ENCODE measurements at regions not wholly inside any gene's neighbourhood (a gene's known extent, or its start where the extent isn't known, plus 50 kb on each side); places are given as distances from the start of the nearest gene placed in this dataset.

DNA sequence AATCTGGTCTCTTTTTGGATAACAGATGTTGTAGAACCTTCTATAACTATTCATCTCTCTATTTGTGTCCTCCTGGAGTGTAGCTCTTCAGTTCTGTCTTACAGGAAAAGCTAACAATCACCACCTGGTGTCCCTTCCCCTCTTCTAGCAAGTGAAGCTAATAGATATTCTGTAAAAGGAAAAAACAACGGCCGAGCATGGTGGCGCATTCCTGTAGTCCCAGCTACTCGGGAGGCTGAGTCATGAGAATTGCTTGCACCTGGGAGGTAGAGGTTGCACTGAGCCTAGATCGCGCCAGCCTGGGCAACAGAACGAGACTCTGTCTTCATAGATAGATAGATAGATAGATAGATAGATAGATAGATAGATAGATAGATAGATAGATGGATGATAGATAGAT, 779.4 kb downstream of the TUSC7 start:
- H3K36me3 ChIP-seq (ENCODE audit: insufficient read depth, low read length): no peaks in the 10 kb centered on the region
- no peak overlapping the region for H3K4me3 ChIP-seq (ENCODE audit: low read length)
- TF ChIP-seq, protein P1, sequence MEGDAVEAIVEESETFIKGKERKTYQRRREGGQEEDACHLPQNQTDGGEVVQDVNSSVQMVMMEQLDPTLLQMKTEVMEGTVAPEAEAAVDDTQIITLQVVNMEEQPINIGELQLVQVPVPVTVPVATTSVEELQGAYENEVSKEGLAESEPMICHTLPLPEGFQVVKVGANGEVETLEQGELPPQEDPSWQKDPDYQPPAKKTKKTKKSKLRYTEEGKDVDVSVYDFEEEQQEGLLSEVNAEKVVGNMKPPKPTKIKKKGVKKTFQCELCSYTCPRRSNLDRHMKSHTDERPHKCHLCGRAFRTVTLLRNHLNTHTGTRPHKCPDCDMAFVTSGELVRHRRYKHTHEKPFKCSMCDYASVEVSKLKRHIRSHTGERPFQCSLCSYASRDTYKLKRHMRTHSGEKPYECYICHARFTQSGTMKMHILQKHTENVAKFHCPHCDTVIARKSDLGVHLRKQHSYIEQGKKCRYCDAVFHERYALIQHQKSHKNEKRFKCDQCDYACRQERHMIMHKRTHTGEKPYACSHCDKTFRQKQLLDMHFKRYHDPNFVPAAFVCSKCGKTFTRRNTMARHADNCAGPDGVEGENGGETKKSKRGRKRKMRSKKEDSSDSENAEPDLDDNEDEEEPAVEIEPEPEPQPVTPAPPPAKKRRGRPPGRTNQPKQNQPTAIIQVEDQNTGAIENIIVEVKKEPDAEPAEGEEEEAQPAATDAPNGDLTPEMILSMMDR (IDR thresholded peaks at IDR 0.05): no peak
- ChIA-PET POLR2A (no interaction called here), CTCF (no interaction called here)
- H3K27ac ChIP-seq (ENCODE audit: low read depth in 1 of 2, low read length in 2 of 2): no peak overlapping the region
- no peak for ATAC-seq (ENCODE audit: poor library complexity)
- H3K4me1 Mint-ChIP-seq (ENCODE audit: low read depth): no peaks in the 10 kb centered on the region
- no peak for DNase-seq
- H3K9me3 ChIP-seq (ENCODE audit: control insufficient read depth in 1 of 2, insufficient read depth in 1 of 2, low read length in 2 of 2): peaks cover 0 to 4% of the 10 kb centered on the region in 2 experiments
- no peaks in the 10 kb centered on the region for H3K27me3 ChIP-seq (ENCODE audit: control insufficient read depth in 1 of 2, insufficient read depth in 2 of 2, low read length in 2 of 2)
- intact Hi-C loops (cut with DNase I, micrococcal nuclease): no loop called here
- no peak overlapping the region for H3K27ac Mint-ChIP-seq
- H3K27me3 Mint-ChIP-seq: no peaks in the 10 kb centered on the region
- no peaks in the 10 kb centered on the region for H3K4me1 ChIP-seq (ENCODE audit: insufficient read depth, low read length)
- H3K4me3 Mint-ChIP-seq: no peak overlapping the region
- H3K9me3 Mint-ChIP-seq: no peaks in the 10 kb centered on the region
- H3K36me3 Mint-ChIP-seq (ENCODE audit: low read depth): no peaks in the 10 kb centered on the region

DNA sequence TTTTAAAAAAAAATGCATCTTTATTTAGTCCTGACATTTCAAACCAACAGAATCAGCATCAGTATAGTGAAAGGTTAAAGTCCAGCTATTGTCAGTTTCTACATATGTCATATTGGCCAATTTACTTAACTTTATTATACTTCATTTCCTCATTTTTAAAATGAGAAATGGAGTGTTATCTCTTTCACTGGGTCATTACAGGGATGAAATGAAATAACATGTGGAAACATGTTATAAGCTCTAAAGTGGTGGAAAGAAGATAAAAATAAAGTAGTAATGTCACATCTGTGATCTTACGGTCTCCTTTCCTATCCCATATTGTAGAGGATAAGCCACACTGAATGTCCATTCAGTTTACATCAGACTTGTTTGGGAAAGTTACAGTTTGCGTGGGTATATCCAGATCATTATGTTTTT, 780.1 kb downstream of the TUSC7 start:
- Histone ChIP-seq H3K36me3 (ENCODE audit: insufficient read depth, low read length) (no peaks in the 10 kb centered on the region), H3K27me3 (ENCODE audit: control insufficient read depth in 1 of 2, insufficient read depth in 2 of 2, low read length in 2 of 2) (no peaks in the 10 kb centered on the region), H3K4me3 (ENCODE audit: low read length) (no peak overlapping the region), H3K9me3 (ENCODE audit: control insufficient read depth in 1 of 2, insufficient read depth in 1 of 2, low read length in 2 of 2) (peaks cover 0 to 4% of the 10 kb centered on the region in 2 experiments), H3K4me1 (ENCODE audit: insufficient read depth, low read length) (no peaks in the 10 kb centered on the region), H3K27ac (ENCODE audit: low read depth in 1 of 2, low read length in 2 of 2) (no peak overlapping the region)
- intact Hi-C loops (cut with DNase I, micrococcal nuclease): no loop called here
- Mint-ChIP-seq H3K4me1 (ENCODE audit: low read depth) (no peaks in the 10 kb centered on the region), H3K27me3 (no peaks in the 10 kb centered on the region), H3K36me3 (ENCODE audit: low read depth) (no peaks in the 10 kb centered on the region), H3K27ac (no peak overlapping the region), H3K9me3 (no peaks in the 10 kb centered on the region), H3K4me3 (no peak overlapping the region)
- ATAC-seq (ENCODE audit: poor library complexity) (no peak), DNase-seq (no peak)
- TF ChIP-seq, protein P1 (IDR thresholded peaks at IDR 0.05): no peak
- POLR2A ChIA-PET: no interaction called here
- CTCF ChIA-PET: no interaction called here

DNA sequence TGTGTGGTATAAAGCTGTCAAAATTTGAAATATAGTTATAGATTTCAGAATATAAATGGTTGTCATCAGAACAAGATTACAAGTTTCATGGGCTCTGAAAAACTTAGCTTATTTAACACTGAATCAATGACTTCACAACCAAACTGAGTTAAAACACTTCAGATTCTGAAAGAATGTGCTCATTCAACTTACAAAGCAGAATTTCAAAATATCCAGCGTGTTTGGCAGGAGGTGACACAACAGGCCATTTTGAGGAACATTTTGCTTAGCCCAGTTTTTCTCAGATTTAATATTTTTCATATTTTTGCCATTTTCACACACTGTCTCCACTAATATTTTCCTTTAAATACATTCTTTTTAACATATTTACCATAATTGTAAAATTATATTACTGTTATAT, 781.1 kb downstream of the TUSC7 start:
- no peaks in the 10 kb centered on the region for H3K4me1 ChIP-seq (ENCODE audit: insufficient read depth, low read length)
- ATAC-seq (ENCODE audit: poor library complexity): no peak
- no peaks in the 10 kb centered on the region for H3K36me3 ChIP-seq (ENCODE audit: insufficient read depth, low read length)
- H3K9me3 ChIP-seq (ENCODE audit: control insufficient read depth in 1 of 2, insufficient read depth in 1 of 2, low read length in 2 of 2): peaks cover 0 to 4% of the 10 kb centered on the region in 2 experiments
- H3K27ac ChIP-seq (ENCODE audit: low read depth in 1 of 2, low read length in 2 of 2): no peak overlapping the region
- POLR2A ChIA-PET: no interaction called here
- intact Hi-C loops (cut with DNase I, micrococcal nuclease): no loop called here
- no peaks in the 10 kb centered on the region for H3K27me3 ChIP-seq (ENCODE audit: control insufficient read depth in 1 of 2, insufficient read depth in 2 of 2, low read length in 2 of 2)
- no peak overlapping the region for H3K4me3 ChIP-seq (ENCODE audit: low read length)
- DNase-seq: no peak
- H3K4me3 Mint-ChIP-seq: no peak overlapping the region
- no peak overlapping the region for H3K27ac Mint-ChIP-seq
- H3K27me3 Mint-ChIP-seq: no peaks in the 10 kb centered on the region
- H3K9me3 Mint-ChIP-seq: no peaks in the 10 kb centered on the region
- H3K4me1 Mint-ChIP-seq (ENCODE audit: low read depth): no peaks in the 10 kb centered on the region
- TF ChIP-seq, protein P1 (IDR thresholded peaks at IDR 0.05): no peak
- H3K36me3 Mint-ChIP-seq (ENCODE audit: low read depth): no peaks in the 10 kb centered on the region
- CTCF ChIA-PET: no interaction called here

Measured in CD4-positive, alpha-beta T cell (primary cell).